RWPE2 (cell line): ENCODE measurements at regions not wholly inside any gene's neighbourhood (a gene's known extent, or its start where the extent isn't known, plus 50 kb on each side); places are given as distances from the start of the nearest gene placed in this dataset.
"Not testable (repeated sequence)": the region's sequence is repeated elsewhere in the genome, so short reads cannot be mapped to it uniquely, and the experiment has no call there.

ENCODE experiments used
- ATAC-seq: fragments of 200-7000 bp; cut with Tn5 transposase; 3 replicates; pipeline ENCODE4 v1.9.1; 2021; ENCODE audit warnings: low read depth
- DNase-seq: peaks from one replicate; pipeline ENCODE4 v3.0.0-alpha.2; 2020; ENCODE audit warnings: low spot score
- H3K27ac ChIP-seq: fragments of 450-650 bp; 2 replicates; pipeline ENCODE4 v1.5.1; 2017; ENCODE audit warnings: mild to moderate bottlenecking; ENCODE audit not compliant: poor library complexity, severe bottlenecking
- H3K27me3 ChIP-seq: fragments of 250-450 bp; sonication (Bioruptor Pico); 2 replicates; pipeline ENCODE4 v1.5.1; 2021; ENCODE audit warnings: mild to moderate bottlenecking, moderate library complexity; ENCODE audit not compliant: insufficient read depth, poor library complexity, severe bottlenecking
- H3K36me3 ChIP-seq: fragments of 250-450 bp; sonication (Bioruptor Pico); 2 replicates; pipeline ENCODE4 v1.5.1; 2020; ENCODE audit warnings: low read depth, mild to moderate bottlenecking, moderate library complexity
- H3K4me1 ChIP-seq: fragments of 250-450 bp; sonication (Bioruptor Pico); 2 replicates; pipeline ENCODE4 v1.5.1; 2021; ENCODE audit warnings: mild to moderate bottlenecking, moderate library complexity; ENCODE audit not compliant: insufficient read depth, poor library complexity, severe bottlenecking
- H3K4me3 ChIP-seq: fragments of 250-450 bp; sonication (Bioruptor Pico); 2 replicates; pipeline ENCODE4 v1.5.1; 2021; ENCODE audit warnings: mild to moderate bottlenecking, moderate library complexity; ENCODE audit not compliant: severe bottlenecking
- H3K9me3 ChIP-seq: fragments of 250-450 bp; sonication (Bioruptor Pico); 2 replicates; pipeline ENCODE4 v1.5.1; 2021; ENCODE audit warnings: mild to moderate bottlenecking, moderate library complexity; ENCODE audit not compliant: severe bottlenecking

DNA sequence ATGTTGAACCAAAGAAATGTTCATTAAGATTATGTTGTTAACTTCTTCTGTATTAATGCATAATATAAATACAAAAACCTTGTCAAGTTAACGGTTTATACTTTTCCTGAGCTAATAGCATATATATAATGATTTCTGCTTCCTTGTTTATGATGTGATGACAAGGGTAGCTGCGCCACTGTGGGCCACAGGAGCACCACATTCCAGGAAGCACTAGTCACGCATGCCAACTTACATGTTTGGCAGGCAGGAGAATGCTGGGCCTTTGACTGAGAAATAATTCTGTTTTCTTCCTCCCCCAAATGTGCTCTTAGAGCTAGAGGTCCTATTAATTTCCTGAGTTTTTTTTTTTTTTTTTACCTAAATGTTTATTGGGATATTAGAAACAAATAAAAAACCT is 262.0 kb downstream of the TGIF2LY start:
- H3K4me3 ChIP-seq, H3K27ac ChIP-seq, H3K36me3 ChIP-seq, H3K9me3 ChIP-seq, DNase-seq, H3K27me3 ChIP-seq, H3K4me1 ChIP-seq: not testable (repeated sequence)
- peak; percentile 82 for ATAC-seq
